K562 (cell line): ENCODE measurements at regions not wholly inside any gene's neighbourhood (a gene's known extent, or its start where the extent isn't known, plus 50 kb on each side); places are given as distances from the start of the nearest gene placed in this dataset.

Experiments
- SMARCE1 ChIP-seq: fragments of 450-650 bp; IDR thresholded peaks from 2 replicates; pipeline ENCODE4 v1.7.1; 2016; ENCODE audit warnings: mild to moderate bottlenecking
- TF ChIP-seq, protein P1 (sequence below): sonication (generic); formaldehyde crosslinking; IDR thresholded peaks from 2 replicates; pipeline ENCODE4 v1.9.0; 2022; ENCODE audit warnings: mild to moderate bottlenecking, missing genetic modification reagents
- TF ChIP-seq, protein P2 (sequence below): sonication (generic); formaldehyde crosslinking; IDR thresholded peaks from 2 replicates; pipeline ENCODE4 v1.8.0; 2023; ENCODE audit warnings: mild to moderate bottlenecking, missing genetic modification reagents
- TF ChIP-seq, protein P3 (sequence below): fragments of 450-650 bp; formaldehyde crosslinking; IDR thresholded peaks from 2 replicates; pipeline ENCODE4 v1.4.0; 2022; ENCODE audit warnings: mild to moderate bottlenecking, moderate library complexity
- TF ChIP-seq, protein P4 (sequence below): fragments of 250-450 bp; sonication (Bioruptor Pico); IDR thresholded peaks from 2 replicates; pipeline ENCODE4 v1.4.0; 2020; ENCODE audit warnings: mild to moderate bottlenecking

DNA sequence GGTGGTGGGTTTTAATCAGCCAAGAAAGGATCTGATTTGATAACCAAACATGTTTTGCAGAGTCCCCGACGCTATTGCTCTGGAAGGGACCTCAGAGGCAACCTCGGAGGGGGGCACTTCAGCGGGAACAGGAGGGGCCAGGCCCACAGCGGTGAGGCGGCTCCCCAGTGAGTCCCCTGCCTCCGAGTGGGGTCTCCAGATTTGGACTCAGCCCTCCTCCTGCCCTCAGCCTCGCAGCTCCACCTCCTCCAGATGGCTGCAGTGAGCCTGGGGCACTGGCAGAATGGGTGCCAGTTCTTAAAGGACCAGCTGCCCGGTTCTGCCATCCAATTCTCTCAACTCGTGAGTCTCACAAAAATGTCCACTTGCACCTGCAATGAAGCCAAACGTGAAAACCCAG is 61.0 kb upstream of the NANOS1 start:
- TF ChIP-seq, protein P1, sequence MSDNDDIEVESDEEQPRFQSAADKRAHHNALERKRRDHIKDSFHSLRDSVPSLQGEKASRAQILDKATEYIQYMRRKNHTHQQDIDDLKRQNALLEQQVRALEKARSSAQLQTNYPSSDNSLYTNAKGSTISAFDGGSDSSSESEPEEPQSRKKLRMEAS (CRISPR knock-in tag): no peak
- TF ChIP-seq, protein P2, sequence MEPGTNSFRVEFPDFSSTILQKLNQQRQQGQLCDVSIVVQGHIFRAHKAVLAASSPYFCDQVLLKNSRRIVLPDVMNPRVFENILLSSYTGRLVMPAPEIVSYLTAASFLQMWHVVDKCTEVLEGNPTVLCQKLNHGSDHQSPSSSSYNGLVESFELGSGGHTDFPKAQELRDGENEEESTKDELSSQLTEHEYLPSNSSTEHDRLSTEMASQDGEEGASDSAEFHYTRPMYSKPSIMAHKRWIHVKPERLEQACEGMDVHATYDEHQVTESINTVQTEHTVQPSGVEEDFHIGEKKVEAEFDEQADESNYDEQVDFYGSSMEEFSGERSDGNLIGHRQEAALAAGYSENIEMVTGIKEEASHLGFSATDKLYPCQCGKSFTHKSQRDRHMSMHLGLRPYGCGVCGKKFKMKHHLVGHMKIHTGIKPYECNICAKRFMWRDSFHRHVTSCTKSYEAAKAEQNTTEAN (CRISPR knock-in tag): no peak
- TF ChIP-seq, protein P3, sequence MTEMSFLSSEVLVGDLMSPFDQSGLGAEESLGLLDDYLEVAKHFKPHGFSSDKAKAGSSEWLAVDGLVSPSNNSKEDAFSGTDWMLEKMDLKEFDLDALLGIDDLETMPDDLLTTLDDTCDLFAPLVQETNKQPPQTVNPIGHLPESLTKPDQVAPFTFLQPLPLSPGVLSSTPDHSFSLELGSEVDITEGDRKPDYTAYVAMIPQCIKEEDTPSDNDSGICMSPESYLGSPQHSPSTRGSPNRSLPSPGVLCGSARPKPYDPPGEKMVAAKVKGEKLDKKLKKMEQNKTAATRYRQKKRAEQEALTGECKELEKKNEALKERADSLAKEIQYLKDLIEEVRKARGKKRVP (CRISPR knock-in tag): no peak
- TF ChIP-seq, protein P4, sequence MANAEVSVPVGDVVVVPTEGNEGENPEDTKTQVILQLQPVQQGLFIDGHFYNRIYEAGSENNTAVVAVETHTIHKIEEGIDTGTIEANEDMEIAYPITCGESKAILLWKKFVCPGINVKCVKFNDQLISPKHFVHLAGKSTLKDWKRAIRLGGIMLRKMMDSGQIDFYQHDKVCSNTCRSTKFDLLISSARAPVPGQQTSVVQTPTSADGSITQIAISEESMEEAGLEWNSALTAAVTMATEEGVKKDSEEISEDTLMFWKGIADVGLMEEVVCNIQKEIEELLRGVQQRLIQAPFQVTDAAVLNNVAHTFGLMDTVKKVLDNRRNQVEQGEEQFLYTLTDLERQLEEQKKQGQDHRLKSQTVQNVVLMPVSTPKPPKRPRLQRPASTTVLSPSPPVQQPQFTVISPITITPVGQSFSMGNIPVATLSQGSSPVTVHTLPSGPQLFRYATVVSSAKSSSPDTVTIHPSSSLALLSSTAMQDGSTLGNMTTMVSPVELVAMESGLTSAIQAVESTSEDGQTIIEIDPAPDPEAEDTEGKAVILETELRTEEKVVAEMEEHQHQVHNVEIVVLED (CRISPR knock-in tag): no peak
- no peak for TF ChIP-seq SMARCE1
